OCI-LY7 (cell line): ENCODE measurements at regions not wholly inside any gene's neighbourhood (a gene's known extent, or its start where the extent isn't known, plus 50 kb on each side); places are given as distances from the start of the nearest gene placed in this dataset.

Experiments
- BruUV-seq: library from RNA; stranded (reverse); fragments of 400-500 nt; replicated peaks from 2 replicates; lab custom pipeline; 2021; lab: Mats Ljungman, UMichigan
- CTCF ChIA-PET: fragments of 300-600 bp; sonication (Branson Sonifier 250); formaldehyde crosslinking; loops from one replicate; lab custom pipeline; 2022; ENCODE audit warnings: antibody characterized with exemption; ENCODE audit not compliant: unreplicated experiment; lab: Charles Lee
- POLR2A ChIA-PET: fragments of 300-600 bp; sonication (Branson Sonifier 250); formaldehyde crosslinking; loops from one replicate; lab custom pipeline; 2022; ENCODE audit warnings: antibody characterized with exemption; lab: Charles Lee
- DNase-seq: peaks from one replicate; pipeline ENCODE4 v3.0.0-alpha.2; 2015; ENCODE audit warnings: low spot score
- H2AFZ ChIP-seq: fragments of 200-600 bp; sonication (generic), shearing (Covaris generic); 2 replicates; pipeline ENCODE4 v1.6.1; 2014; ENCODE audit warnings: mild to moderate bottlenecking, antibody characterized with exemption, low read length, moderate library complexity
- H3K27ac ChIP-seq: fragments of 200-600 bp; sonication (generic); 2 replicates; pipeline ENCODE4 v1.5.1; 2014; ENCODE audit warnings: mixed run types, low read depth, mild to moderate bottlenecking, moderate library complexity, low read length, inconsistent platforms; ENCODE audit not compliant: poor library complexity, severe bottlenecking
- H3K36me3 ChIP-seq: fragments of 200-600 bp; sonication (generic); 2 replicates; pipeline ENCODE4 v1.6.1; 2014; ENCODE audit warnings: mild to moderate bottlenecking, antibody characterized with exemption, low read length, moderate library complexity, mixed read lengths; ENCODE audit not compliant: insufficient read depth
- H3K4me1 ChIP-seq: fragments of 200-600 bp; sonication (generic); 2 replicates; pipeline ENCODE4 v1.5.1; 2014; ENCODE audit warnings: mild to moderate bottlenecking, low read length; ENCODE audit not compliant: insufficient read depth, poor library complexity, severe bottlenecking
- H3K4me2 ChIP-seq: fragments of 200-600 bp; sonication (generic); 2 replicates; pipeline ENCODE4 v1.6.1; 2014; ENCODE audit warnings: mild to moderate bottlenecking, low read length
- H3K4me3 ChIP-seq: fragments of 200-600 bp; sonication (generic); 2 replicates; pipeline ENCODE4 v1.5.1; 2014; ENCODE audit warnings: mild to moderate bottlenecking, low read depth, low read length; ENCODE audit not compliant: poor library complexity, severe bottlenecking
- H3K79me2 ChIP-seq: fragments of 200-600 bp; sonication (generic); 2 replicates; pipeline ENCODE4 v1.6.1; 2016; ENCODE audit warnings: low read depth, mild to moderate bottlenecking, low read length, moderate library complexity, mixed read lengths; ENCODE audit not compliant: insufficient read depth
- H3K9me2 ChIP-seq: fragments of 200-600 bp; sonication (generic); 2 replicates; pipeline ENCODE4 v1.6.1; 2016; ENCODE audit warnings: mild to moderate bottlenecking, low read length, mixed read lengths; ENCODE audit not compliant: insufficient read depth
- H3K9me3 ChIP-seq: fragments of 200-600 bp; sonication (generic); 2 replicates; pipeline ENCODE4 v1.6.1; 2014; ENCODE audit warnings: mild to moderate bottlenecking, mixed run types, low read length, mixed read lengths
- H4K20me1 ChIP-seq: fragments of 200-600 bp; sonication (generic); 2 replicates; pipeline ENCODE4 v1.6.1; 2014; ENCODE audit warnings: mild to moderate bottlenecking, antibody characterized with exemption, low read length, moderate library complexity, mixed read lengths; ENCODE audit not compliant: insufficient read depth
- EZH2phosphoT487 ChIP-seq: fragments of 200-600 bp; sonication (generic); IDR thresholded peaks from 2 replicates; pipeline ENCODE4 v1.6.1; 2018; ENCODE audit warnings: low read depth, borderline replicate concordance, mild to moderate bottlenecking, mixed run types, antibody characterized with exemption, low read length, moderate library complexity, mixed read lengths
- intact Hi-C: fragments of 100-400 bp; cut with micrococcal nuclease; formaldehyde crosslinking; loops from one replicate; pipeline ENCODE4 v1.10.0; 2022; ENCODE audit not compliant: unreplicated experiment
- TF ChIP-seq, protein P1 (sequence below): fragments of 200-600 bp; sonication (generic); conservative IDR thresholded peaks from 2 replicates; pipeline ENCODE4 v1.5.1; 2014; ENCODE audit warnings: mild to moderate bottlenecking, antibody characterized with exemption, low read length, moderate library complexity, mixed read lengths

DNA sequence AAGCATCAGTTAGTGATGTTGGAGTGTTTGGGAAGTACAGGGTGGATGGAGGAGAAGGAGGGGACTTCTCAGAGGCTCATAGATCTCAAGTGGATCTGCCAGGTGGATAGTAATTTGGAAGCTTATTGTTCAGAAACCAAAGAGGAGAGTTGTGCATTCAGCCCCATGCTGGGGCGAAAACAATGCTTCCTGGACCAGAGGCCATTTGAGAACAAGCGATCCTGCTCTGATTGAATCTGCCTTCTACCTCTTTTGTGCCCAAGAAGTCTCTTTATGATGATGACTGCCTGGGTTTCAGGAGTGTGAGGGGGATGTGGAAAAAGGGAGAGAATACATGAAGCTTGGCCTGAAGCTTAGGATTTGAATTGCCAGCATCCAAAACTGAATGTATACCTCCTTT is 110.8 kb upstream of the SRRM4 start:
- TF ChIP-seq, protein P1, sequence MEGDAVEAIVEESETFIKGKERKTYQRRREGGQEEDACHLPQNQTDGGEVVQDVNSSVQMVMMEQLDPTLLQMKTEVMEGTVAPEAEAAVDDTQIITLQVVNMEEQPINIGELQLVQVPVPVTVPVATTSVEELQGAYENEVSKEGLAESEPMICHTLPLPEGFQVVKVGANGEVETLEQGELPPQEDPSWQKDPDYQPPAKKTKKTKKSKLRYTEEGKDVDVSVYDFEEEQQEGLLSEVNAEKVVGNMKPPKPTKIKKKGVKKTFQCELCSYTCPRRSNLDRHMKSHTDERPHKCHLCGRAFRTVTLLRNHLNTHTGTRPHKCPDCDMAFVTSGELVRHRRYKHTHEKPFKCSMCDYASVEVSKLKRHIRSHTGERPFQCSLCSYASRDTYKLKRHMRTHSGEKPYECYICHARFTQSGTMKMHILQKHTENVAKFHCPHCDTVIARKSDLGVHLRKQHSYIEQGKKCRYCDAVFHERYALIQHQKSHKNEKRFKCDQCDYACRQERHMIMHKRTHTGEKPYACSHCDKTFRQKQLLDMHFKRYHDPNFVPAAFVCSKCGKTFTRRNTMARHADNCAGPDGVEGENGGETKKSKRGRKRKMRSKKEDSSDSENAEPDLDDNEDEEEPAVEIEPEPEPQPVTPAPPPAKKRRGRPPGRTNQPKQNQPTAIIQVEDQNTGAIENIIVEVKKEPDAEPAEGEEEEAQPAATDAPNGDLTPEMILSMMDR = no peak
- no peak for TF ChIP-seq EZH2phosphoT487

DNA sequence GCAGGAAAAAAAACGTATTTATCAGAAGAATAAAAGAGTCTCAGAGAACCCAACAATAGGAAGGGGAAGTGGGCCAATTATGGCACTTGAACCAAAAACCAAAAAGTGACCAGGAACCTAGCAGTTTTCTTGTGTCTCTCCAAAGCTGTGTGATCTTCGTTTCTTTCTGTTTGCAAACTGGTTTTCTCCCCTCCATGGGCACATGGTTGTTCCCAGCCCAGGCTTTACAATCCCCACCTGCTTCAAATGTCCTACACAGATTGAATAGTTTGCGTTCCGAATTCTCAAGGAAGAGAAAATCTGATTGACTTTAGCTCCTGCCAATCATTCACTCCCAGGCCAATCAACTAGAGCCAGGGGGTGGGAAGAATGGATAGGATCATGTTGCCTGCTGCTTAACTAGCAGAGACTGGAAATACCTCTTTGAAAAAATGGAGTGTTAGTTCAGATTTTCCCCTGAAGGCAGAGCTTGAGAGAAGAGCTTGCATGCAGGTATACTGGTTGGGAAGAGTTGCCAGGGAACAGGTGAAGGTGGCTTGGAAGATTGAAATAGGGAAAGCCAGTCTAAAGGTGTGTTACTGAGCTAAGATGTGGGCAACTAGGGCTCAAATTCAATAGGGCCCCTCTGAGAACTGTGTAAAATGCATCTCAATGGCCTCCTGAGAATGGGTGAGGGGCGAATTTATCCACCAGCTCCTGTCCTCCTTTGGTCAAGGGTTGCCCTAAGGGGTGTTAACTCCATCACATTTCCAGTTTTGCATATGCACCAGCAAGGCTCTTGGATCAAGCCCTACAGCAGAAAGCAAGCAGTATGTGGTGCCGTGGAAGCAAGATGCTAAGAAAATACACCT is 106.4 kb upstream of the SRRM4 start:
- Histone ChIP-seq H3K9me2 (no peaks in the 10 kb centered on the region), H3K9me3 (no peaks in the 10 kb centered on the region), H3K27ac (no peak overlapping the region), H3K4me2 (no peak overlapping the region), H3K36me3 (no peaks in the 10 kb centered on the region), H3K4me3 (no peak overlapping the region), H4K20me1 (no peaks in the 10 kb centered on the region), H3K79me2 (no peaks in the 10 kb centered on the region), H3K4me1 (no peaks in the 10 kb centered on the region), H2AFZ (no peak overlapping the region)
- POLR2A ChIA-PET = interaction anchor here (0.9 kb wide), 1 partner anchor 424 kb away, joined by 3 read pairs; no protein-coding TSS in a partner anchor
- CTCF ChIA-PET = no interaction called here
- intact Hi-C loops = no loop called here
- no peak for TF ChIP-seq EZH2phosphoT487
- TF ChIP-seq, protein P1 = no peak
- no TSS peak for BruUV-seq
- no peak for DNase-seq

More for the DNA sequence above, 110.8 kb upstream of the SRRM4 start:
- no peaks in the 10 kb centered on the region for H3K79me2 ChIP-seq
- H4K20me1 ChIP-seq = no peaks in the 10 kb centered on the region
- H3K4me2 ChIP-seq = no peak overlapping the region
- intact Hi-C loops = no loop called here
- H3K9me2 ChIP-seq = no peaks in the 10 kb centered on the region
- no TSS peak for BruUV-seq
- no peaks in the 10 kb centered on the region for H3K4me1 ChIP-seq
- no peak overlapping the region for H3K4me3 ChIP-seq
- no peaks in the 10 kb centered on the region for H3K9me3 ChIP-seq
- ChIA-PET CTCF (no interaction called here), POLR2A (no interaction called here)
- no peak overlapping the region for H2AFZ ChIP-seq
- DNase-seq = no peak
- no peak overlapping the region for H3K27ac ChIP-seq
- no peaks in the 10 kb centered on the region for H3K36me3 ChIP-seq

DNA sequence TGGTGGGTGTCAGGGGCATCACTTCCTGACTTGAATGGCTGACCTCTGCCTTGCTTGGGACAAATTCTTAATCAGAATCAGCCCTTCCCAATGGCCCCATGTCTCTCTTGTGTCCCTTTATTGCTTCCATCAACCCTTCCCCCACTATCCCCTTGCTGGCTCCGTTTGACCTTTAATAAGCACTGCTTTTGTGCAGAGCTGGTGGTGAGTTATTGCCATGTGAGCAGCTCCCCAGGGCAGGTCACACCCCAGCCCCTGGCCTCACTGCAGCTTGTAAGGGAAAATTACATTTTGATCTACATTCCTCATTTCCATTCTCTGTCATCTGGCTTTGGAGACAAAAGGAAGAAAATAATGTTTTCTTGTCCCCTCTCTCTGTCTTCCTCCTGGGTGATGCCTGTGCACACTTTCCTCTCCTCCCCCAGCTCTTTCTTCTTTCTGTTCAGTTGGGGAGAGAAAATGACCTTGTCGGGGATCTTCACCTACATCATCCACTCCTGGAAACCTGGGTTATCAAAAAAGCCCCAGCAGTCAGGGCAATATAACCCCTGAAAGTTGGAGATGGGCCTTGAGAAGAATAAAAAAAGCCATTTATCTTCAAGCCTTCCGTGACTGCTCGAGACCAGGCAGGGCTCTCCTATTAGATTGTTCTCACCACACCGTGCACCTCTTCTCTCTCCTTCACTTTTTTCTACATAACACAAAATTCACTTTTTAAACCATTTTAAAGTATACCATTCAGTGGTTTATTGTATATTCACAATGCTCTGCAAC is 100.4 kb upstream of the SRRM4 start:
- H3K4me1 ChIP-seq = no peaks in the 10 kb centered on the region
- intact Hi-C loops = no loop called here
- H3K27ac ChIP-seq = no peak overlapping the region
- no peaks in the 10 kb centered on the region for H3K9me2 ChIP-seq
- no peaks in the 10 kb centered on the region for H4K20me1 ChIP-seq
- no peak overlapping the region for H3K4me2 ChIP-seq
- H3K79me2 ChIP-seq = no peaks in the 10 kb centered on the region
- H3K4me3 ChIP-seq = no peak overlapping the region
- H2AFZ ChIP-seq = no peak overlapping the region
- ChIA-PET CTCF (no interaction called here), POLR2A (no interaction called here)
- no peaks in the 10 kb centered on the region for H3K36me3 ChIP-seq
- TF ChIP-seq, protein P1 = no peak
- no peak for TF ChIP-seq EZH2phosphoT487
- no peaks in the 10 kb centered on the region for H3K9me3 ChIP-seq
- DNase-seq = no peak
- BruUV-seq = no TSS peak
